Osteoblast (primary cell): ENCODE measurements at regions not wholly inside any gene's neighbourhood (a gene's known extent, or its start where the extent isn't known, plus 50 kb on each side); places are given as distances from the start of the nearest gene placed in this dataset.

Experiments used
- DNase-seq: peaks from one replicate; pipeline ENCODE4 v3.0.0; 2011; ENCODE audit warnings: low spot score, mixed read lengths; ENCODE audit not compliant: insufficient read length; ENCODE audit errors: missing footprints
- H2AFZ ChIP-seq: 2 replicates; pipeline ENCODE4 v1.6.0; 2011; ENCODE audit warnings: mild to moderate bottlenecking, low read length
- H3K27ac ChIP-seq: 2 replicates; pipeline ENCODE4 v1.5.1; 2011; ENCODE audit warnings: mild to moderate bottlenecking, low read depth, low read length, moderate library complexity
- H3K27me3 ChIP-seq: 2 replicates; pipeline ENCODE4 v1.6.0; 2012; ENCODE audit warnings: mild to moderate bottlenecking, control low read depth, inconsistent platforms, low read length, moderate library complexity; ENCODE audit not compliant: insufficient read depth
- H3K36me3 ChIP-seq: 2 replicates; pipeline ENCODE4 v1.5.1; 2011; ENCODE audit warnings: mild to moderate bottlenecking, low read length, control low read depth, moderate library complexity; ENCODE audit not compliant: insufficient read depth
- H3K4me1 ChIP-seq: 2 replicates; pipeline ENCODE4 v1.5.1; 2011; ENCODE audit warnings: mild to moderate bottlenecking, low read length, control low read depth, moderate library complexity; ENCODE audit not compliant: insufficient read depth
- H3K4me2 ChIP-seq: 2 replicates; pipeline ENCODE4 v1.6.0; 2011; ENCODE audit warnings: mild to moderate bottlenecking, low read length; ENCODE audit not compliant: insufficient read depth
- H3K4me3 ChIP-seq: fragments of 200-600 bp; sonication (generic); 3 replicates; pipeline ENCODE4 v1.5.1; 2012; ENCODE audit warnings: mild to moderate bottlenecking, low read length, inconsistent platforms; ENCODE audit not compliant: insufficient read depth
- H3K79me2 ChIP-seq: 2 replicates; pipeline ENCODE4 v1.6.0; 2012; ENCODE audit warnings: mild to moderate bottlenecking, low read length, control low read depth, inconsistent platforms; ENCODE audit not compliant: insufficient read depth
- H3K9me3 ChIP-seq: 2 replicates; pipeline ENCODE4 v1.5.1; 2011; ENCODE audit warnings: low read depth, low read length, control low read depth
- H4K20me1 ChIP-seq: 2 replicates; pipeline ENCODE4 v1.6.0; 2012; ENCODE audit warnings: mild to moderate bottlenecking, low read length, control low read depth; ENCODE audit not compliant: insufficient read depth
- TF ChIP-seq, protein P1 (sequence below): IDR thresholded peaks from 2 replicates; pipeline ENCODE4 v1.5.1; 2011; ENCODE audit warnings: mild to moderate bottlenecking, low read depth, low read length, moderate library complexity; ENCODE audit errors: extremely low read depth

DNA sequence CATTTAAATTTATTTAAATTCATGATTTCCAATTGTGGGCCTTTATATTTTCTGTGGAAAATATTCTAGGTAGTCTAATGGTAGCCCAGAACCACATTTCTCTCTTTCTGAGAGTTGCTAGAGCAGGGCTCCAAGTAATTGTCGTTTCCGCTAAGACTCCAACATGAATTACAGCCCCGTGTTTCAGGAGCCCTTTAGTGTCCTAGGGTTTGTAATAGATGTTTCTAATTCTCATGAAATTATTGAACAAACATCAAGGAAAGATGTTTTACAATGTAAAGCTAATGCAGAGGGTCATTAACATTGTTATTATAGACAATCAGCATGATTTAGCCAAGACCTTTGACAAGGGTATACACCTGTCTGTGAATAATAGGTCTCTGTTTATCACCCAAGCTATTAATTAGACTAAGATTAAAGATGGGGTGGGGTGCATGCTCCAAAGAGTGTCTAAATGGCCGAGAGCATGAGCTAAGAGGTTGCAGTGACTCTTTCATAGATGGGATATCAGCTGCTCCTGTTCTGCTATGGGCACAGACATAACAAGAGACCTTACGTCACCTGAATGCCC is 81.8 kb upstream of the NTM start:
- Histone ChIP-seq H3K4me2 (no peak overlapping the region), H3K36me3 (no peaks in the 10 kb centered on the region), H3K27me3 (no peaks in the 10 kb centered on the region), H2AFZ (no peak overlapping the region), H3K9me3 (peaks cover 3% of the 10 kb centered on the region), H3K79me2 (no peaks in the 10 kb centered on the region), H3K4me1 (no peaks in the 10 kb centered on the region), H3K4me3 (no peak overlapping the region), H3K27ac (no peak overlapping the region), H4K20me1 (no peaks in the 10 kb centered on the region)
- TF ChIP-seq, protein P1, sequence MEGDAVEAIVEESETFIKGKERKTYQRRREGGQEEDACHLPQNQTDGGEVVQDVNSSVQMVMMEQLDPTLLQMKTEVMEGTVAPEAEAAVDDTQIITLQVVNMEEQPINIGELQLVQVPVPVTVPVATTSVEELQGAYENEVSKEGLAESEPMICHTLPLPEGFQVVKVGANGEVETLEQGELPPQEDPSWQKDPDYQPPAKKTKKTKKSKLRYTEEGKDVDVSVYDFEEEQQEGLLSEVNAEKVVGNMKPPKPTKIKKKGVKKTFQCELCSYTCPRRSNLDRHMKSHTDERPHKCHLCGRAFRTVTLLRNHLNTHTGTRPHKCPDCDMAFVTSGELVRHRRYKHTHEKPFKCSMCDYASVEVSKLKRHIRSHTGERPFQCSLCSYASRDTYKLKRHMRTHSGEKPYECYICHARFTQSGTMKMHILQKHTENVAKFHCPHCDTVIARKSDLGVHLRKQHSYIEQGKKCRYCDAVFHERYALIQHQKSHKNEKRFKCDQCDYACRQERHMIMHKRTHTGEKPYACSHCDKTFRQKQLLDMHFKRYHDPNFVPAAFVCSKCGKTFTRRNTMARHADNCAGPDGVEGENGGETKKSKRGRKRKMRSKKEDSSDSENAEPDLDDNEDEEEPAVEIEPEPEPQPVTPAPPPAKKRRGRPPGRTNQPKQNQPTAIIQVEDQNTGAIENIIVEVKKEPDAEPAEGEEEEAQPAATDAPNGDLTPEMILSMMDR = no peak
- no peak for DNase-seq

GRCh38 chr11:131290185-131290584 is 80.2 kb upstream of the NTM start:
- H3K27me3 ChIP-seq = no peaks in the 10 kb centered on the region
- DNase-seq = no peak
- peaks cover 3% of the 10 kb centered on the region for H3K9me3 ChIP-seq
- no peak overlapping the region for H2AFZ ChIP-seq
- no peak overlapping the region for H3K27ac ChIP-seq
- H3K79me2 ChIP-seq = no peaks in the 10 kb centered on the region
- no peak overlapping the region for H3K4me2 ChIP-seq
- H3K4me3 ChIP-seq = no peak overlapping the region
- no peaks in the 10 kb centered on the region for H3K4me1 ChIP-seq
- TF ChIP-seq, protein P1 = no peak
- H3K36me3 ChIP-seq = no peaks in the 10 kb centered on the region
- no peaks in the 10 kb centered on the region for H4K20me1 ChIP-seq

- Histone ChIP-seq H2AFZ (no peak overlapping the region), H3K4me2 (no peak overlapping the region), H3K27me3 (no peaks in the 10 kb centered on the region), H3K27ac (no peak overlapping the region), H3K36me3 (no peaks in the 10 kb centered on the region), H4K20me1 (no peaks in the 10 kb centered on the region), H3K79me2 (no peaks in the 10 kb centered on the region), H3K4me3 (no peak overlapping the region), H3K4me1 (no peaks in the 10 kb centered on the region), H3K9me3 (no peaks in the 10 kb centered on the region)
- TF ChIP-seq, protein P1 = no peak
- no peak for DNase-seq
Measured at GRCh38 chr11:131295986-131296385, 74.4 kb upstream of the NTM start.

GRCh38 chr11:131297441-131297840 is 73.0 kb upstream of the NTM start:
- Histone ChIP-seq H3K27me3 (no peaks in the 10 kb centered on the region), H2AFZ (no peak overlapping the region), H3K79me2 (no peaks in the 10 kb centered on the region), H3K4me2 (no peak overlapping the region), H3K27ac (no peak overlapping the region), H3K9me3 (no peaks in the 10 kb centered on the region), H3K4me1 (no peaks in the 10 kb centered on the region), H4K20me1 (no peaks in the 10 kb centered on the region), H3K36me3 (no peaks in the 10 kb centered on the region), H3K4me3 (no peak overlapping the region)
- no peak for DNase-seq
- TF ChIP-seq, protein P1 = no peak
